Upper lobe of left lung (tissue), 4 donors: ENCODE measurements at regions not wholly inside any gene's neighbourhood (a gene's known extent, or its start where the extent isn't known, plus 50 kb on each side); places are given as distances from the start of the nearest gene placed in this dataset.

Experiments used
- POLR2AphosphoS5 ChIP-seq, 2 donors: sonication (generic); formaldehyde crosslinking; IDR thresholded peaks; one replicate each; pipeline ENCODE4 v1.5.1; 2017; ENCODE audit warnings: antibody characterized with exemption in 2 of 2
- TF ChIP-seq, protein P1 (sequence below), 6 experiments: fragments of 450-650 bp in 4 of 6; fragments of 200-600 bp in 2 of 6; sonication (generic) in 2 of 6; IDR thresholded peaks; one replicate each; pipeline ENCODE4 v1.5.1; 2016 to 2019; ENCODE audit warnings: antibody characterized with exemption in 6 of 6

DNA sequence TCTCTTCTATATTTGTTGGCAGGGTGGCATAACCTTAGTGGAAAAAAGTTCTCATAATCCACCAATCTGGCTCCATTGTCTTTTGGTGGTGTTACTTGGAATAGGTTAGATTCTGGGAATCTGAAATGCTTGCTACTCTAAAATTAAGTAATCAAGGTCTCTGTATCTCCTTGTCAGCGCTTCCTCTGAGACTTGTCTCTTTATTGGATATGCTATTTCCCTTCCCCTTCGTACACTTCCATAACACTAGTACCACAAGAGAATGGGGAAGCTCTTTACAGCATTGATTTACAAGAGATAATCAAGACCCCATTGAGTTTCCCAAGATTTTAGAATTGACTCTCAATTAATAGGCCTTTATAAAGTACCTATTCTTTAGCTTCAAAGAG, 280.2 kb downstream of the ADGB start:
- TF ChIP-seq, protein P1, sequence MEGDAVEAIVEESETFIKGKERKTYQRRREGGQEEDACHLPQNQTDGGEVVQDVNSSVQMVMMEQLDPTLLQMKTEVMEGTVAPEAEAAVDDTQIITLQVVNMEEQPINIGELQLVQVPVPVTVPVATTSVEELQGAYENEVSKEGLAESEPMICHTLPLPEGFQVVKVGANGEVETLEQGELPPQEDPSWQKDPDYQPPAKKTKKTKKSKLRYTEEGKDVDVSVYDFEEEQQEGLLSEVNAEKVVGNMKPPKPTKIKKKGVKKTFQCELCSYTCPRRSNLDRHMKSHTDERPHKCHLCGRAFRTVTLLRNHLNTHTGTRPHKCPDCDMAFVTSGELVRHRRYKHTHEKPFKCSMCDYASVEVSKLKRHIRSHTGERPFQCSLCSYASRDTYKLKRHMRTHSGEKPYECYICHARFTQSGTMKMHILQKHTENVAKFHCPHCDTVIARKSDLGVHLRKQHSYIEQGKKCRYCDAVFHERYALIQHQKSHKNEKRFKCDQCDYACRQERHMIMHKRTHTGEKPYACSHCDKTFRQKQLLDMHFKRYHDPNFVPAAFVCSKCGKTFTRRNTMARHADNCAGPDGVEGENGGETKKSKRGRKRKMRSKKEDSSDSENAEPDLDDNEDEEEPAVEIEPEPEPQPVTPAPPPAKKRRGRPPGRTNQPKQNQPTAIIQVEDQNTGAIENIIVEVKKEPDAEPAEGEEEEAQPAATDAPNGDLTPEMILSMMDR (IDR thresholded peaks at IDR 0.05): no peak
- TF ChIP-seq POLR2AphosphoS5 (IDR thresholded peaks at IDR 0.05): no peak
